Left renal pelvis (tissue), 4 donors: ENCODE measurements at regions not wholly inside any gene's neighbourhood (a gene's known extent, or its start where the extent isn't known, plus 50 kb on each side); places are given as distances from the start of the nearest gene placed in this dataset.

Source experiments
- DNase-seq, 4 donors: peaks; one replicate each; pipeline ENCODE4 v3.0.0-alpha.2; 2013; ENCODE audit warnings: low read depth in 4 of 4, low spot score in 3 of 4

DNA sequence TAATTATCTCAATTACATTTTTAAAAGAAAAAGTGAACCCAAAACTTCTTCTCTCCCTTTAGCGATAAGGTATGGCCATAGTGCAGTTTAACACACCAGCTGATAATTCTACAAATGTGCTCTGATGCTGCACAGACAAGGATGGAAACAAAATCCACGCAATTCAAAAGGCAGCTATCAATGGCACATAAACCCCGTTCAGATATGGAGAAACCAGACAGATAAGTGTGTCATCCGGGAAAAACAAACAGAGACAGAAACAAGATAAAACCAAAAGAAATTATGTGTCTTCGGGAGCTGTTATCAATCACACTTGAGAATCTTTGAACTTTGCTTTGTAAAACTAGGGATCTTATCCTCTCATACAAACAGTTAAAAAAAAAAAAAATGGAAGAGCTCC, 73.6 kb downstream of the SIPA1L2 start:
- no peak for DNase-seq

DNA sequence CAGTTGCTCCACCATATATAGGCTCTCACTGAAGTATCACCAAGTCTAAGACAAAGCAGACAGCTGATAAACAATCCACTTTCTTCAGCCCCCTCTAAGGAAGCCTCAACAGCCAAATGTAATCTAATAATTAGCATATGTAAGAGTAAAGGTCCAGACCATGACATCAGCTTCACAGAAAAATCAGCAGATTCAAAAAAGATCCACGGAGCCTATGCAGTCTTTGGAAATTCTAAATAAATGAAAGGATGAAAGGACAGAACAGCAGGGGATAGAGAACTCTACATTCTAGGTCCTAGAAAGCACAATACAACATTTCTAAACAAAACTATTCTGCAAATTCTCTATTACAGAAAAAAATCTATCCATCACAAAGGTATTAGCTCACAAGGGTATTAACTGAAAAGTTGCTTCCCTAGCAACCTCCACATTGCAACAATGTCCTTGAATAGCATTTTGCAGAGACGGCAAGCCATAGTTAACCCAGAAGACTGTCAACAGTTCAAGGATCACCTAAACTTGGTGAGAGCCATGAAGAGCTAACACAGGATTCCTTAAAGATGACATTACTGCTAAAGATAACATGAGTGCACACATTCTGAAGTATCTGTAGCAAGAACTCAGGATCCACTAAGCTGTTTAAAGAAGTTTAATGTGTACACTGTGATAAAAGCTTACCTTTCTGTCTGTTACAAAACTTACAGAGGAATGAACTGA, 74.3 kb downstream of the SIPA1L2 start:
- DNase-seq: no peak

DNA sequence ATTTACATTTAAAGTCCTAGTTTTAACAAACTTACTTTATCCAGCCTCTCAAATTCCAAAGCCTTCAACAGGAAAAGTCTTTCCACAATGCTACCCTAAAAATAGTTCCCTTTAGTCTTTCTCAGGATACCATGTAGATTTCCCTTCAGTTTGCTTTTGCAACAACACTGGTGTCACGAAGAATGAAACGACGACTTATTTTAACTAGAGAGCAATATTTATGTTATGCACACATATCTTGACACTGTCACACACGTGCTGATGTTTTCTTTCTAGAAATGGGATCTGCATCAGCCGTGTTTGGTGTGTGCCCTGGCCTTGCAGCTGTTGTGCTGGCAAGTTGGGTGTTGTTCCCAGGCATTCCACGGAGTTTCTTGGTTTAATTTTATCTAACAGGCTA, 75.5 kb downstream of the SIPA1L2 start:
- no peak for DNase-seq

DNA sequence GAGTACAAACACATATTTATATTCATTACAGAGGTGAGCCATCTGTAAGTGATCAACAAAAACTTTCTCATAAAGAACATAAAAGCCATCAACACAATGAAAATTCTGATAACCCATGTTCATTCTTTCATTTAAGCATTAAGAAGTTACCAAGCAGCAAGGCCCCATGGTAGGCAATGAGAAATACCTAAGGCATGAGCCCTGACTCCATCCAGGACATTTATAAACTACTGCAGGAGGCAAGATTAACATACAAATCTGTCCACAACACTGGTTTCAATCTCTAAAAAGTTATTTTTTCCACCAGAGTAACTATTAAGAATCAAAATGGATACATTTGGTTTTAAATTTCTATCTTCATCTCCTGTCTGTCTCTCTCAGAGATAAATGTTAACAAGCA, 76.1 kb downstream of the SIPA1L2 start:
- DNase-seq: no peak

DNA sequence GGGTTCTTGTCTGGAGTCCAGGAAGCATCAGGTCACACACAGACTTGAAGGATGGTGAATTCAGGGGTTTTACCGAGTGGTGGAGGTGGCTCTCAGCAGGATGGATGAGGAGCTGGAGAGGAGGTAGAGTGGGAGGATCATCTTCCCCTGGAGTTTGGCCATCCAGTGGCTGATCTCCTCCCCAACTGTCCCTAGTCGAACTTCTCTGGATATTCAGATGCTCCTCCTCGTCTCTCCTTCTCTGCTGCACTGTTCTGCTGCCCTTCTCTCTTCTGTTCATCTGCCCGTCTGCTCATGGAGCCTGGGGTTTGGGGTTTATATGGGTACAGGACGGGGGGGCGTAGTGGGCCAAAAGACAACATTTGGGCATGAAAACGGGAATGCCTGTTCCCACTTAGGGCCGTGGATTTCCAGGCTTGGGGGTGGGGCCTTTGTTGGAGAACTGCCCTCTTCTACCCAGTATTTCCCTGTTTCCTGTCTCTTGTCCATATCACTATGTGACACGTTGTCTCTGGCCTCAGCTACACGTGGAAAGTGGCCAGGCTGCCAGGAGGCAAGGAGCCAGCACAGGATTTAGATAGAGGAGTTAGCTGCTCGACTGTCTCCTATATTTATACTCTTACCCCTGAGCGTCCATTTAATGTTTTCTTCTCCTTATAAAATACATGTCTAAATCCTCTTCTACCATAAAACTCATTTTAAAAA, 76.7 kb downstream of the SIPA1L2 start:
- DNase-seq: no peak

DNA sequence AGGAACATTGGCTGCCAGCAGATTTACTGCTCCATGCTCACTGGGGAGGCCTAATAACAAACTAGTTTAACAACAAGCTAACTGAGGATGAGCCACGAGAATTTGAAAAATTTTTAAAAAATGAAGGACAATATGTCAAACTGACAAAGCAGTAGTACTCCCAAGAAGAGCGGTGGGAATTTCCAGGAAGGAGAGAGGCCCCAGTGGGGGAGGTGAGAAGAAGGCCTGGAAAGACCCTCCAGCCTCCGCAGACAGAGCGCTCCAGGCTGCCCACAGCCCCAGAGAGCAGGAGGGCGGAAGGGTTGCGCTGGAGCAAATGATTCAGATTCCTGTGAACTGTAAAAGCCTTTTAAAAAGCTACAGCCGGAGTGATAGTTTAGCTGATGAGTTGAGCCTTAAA, 78.5 kb downstream of the SIPA1L2 start:
- DNase-seq: peak in 2 of 4 donors; percentile 33 to 34

DNA sequence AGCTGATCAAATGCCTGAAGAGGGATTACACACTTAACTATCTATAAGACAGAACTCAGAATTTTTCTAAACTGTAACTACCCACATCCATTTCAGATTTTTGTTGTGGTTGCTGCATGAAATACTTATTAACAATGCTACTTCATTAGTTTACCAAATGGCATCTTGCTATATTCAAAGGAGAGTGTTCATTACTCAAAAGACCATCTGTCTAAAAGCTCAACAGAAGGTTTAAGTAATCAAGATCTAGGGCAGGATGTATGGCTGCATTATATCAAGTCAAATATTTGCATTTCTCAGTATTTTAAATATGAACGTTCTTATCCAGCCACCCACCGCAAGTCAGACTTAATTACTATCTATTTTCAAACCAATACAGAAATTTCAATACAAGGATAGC, 79.9 kb downstream of the SIPA1L2 start:
- no peak for DNase-seq

DNA sequence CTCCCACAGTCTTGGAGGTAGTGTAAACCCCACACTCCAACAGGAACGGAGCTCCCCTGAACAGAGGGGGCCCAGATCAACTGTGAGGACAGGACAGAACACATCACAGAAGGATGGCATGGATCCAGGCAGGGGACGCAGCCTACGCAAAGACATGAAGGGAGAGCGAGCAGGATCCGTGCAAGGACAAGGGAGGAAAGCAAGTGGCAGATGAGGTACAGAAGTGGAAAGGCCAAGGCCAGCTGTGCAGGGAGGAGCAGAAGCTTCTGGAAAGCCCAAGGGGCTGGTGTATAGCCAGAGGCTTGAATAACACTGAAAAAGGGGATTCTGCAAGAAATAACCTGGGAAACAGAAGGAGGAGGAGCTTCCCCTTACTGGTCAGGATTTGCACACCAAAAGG, 81.2 kb downstream of the SIPA1L2 start:
- no peak for DNase-seq

DNA sequence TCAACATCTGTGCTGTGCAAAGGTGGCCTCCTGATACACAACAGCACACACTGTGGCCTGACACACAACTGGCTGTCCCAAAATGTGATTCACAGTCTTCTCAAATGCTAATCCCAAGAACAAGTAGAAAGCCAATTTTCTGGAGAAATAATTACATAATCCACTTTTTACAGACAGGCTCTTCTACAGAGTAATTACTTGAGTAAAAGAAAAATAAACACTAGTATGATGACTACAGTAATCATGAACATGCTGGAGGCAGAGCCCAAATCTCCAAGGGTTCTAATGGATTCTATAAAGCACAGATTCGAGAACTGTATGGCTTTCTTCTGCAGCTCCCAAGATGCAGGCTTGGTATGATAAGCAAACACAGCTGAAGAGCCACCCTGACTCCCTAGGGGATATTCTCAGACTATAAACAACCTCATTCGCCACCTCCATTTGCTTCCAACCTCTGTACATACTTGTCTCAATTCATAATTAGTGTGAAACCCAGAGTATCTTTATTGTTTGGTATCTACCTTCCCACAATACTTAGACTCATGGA, 81.9 kb downstream of the SIPA1L2 start:
- DNase-seq: no peak

DNA sequence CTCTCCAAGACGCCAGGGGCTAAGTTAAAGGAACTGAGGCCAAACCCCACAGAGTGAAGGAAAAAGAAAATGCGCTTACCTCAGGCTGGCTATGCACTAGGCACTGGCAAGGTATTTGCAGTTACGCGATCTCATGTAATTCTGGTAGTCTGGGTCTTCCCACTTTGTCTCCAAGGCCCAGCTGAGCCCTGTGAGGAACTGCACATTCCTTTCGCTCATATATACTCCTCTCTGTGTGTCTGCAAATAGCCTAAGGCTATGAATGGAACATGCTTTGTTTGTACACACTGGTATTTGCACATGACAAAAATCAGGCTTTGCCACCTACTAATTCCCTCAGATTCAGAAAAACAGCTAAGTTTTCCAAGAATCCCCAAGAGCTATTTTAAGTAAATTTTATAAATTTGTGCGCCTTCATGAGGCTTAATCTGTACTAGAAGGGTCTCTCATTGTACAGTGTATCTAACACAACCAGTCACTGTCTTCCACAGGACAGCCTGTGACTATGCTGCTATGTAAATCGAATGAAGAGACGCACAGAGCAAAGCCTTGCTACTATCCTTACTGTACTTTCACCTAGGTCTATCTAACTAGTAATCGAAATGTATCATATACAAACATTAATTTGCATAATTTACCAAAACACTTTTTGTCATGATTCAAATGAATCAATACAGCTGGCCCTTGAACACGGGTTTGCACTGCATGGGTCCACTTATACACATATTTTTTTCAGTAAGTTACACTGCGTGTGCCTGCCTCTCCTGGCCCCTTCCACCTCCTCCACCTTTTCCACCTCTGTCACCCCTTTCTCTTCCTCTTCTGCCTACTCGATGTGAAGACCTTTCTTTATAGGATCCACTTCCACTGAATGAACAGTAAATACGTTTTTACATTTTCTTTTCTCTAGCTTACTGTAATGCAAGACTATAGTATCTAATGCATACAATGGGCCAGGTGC, 87.0 kb downstream of the SIPA1L2 start:
- DNase-seq: no peak

DNA sequence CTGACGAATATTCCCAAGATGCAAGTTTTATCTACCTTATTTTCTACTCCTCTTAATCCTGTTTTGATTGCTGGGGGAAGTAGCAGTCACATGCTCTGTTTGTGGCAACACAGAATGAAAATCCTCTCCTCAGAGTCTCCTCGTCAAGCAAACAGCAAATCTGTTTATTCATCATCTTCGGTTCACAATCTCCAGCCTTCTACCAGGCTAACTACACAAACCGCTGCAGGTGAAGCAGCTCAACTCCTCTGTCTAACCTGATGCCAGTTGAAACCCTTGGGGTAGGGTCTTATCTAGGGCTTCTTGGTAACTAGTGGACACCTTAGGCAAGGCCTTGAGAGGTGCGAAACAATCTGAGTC, 91.0 kb downstream of the SIPA1L2 start:
- DNase-seq: no peak

DNA sequence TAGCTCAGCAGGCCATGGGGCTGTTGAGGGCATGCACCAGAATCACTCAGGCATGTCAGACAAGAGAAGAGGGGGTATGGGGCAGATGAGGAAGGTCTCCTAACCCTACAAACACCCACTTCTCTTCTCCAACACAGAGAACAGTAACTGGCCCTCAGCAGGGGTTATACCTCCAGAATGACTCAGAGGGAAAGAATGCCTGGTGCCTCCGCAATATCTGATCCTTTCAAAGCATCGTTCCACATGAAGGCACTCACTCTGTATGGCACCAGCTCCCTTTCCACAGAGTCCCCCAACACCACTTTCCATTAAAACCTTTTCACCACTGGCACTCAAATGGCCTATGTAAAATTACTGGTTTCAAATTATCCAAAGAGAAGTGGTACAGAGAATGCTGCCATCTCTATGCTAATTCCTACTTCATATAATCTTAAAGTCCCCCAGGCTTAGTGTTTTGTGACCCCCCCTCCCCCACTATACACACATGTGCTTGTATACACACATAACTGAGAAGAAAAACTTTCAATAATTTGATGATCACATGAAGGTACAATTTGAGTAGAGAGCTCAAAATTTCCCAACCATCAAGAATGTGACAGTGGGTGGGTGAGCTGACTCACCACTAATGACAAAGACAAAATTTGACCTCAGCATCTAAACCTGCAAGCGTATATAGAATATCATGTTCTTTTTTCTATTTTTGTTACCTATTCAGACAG, 91.5 kb downstream of the SIPA1L2 start:
- DNase-seq: peak in 1 of 4 donors; percentile 46

DNA sequence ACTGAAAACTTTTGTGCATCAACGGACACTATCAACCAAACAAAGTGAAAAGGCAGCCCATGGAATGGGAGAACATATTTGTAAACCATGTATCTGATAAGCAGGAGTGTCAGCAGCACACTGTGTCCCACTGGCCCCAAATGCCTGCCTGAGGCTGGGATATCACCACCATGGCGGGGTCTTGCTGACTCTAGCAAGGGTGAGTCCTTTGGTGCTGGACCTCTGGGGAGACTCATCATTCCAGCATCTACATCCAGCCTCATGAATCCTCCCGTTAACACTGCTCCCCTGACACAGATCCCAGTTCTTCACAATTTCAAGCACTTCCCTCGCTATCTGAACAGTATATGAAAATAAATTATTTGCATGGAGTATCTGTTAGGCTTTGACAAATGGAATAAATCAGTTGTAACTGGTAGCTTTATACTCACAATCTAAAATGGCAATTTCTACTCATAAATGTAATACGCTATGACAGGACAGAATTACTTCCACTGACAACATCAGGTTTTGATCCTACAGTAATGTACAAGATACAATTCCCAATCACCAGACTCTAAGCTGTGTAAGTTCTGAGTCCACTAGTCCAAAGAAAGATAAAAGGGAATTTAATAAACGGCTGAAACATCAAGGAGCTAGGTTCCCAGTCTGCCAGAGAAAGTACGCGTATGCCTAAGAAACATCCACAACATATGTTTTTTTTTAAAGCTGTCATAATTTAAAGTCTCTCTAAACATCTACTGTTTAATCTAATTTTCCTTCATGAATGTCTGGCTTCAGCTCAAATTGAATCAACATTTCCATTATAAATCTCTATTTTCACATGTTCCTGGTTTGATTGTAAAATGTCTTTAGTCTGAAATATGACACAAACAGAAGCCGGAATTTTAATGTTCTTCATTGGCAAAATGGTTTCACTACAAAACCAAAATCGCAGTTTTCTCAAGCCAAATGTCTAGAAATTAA, 95.1 kb downstream of the SIPA1L2 start:
- no peak for DNase-seq

DNA sequence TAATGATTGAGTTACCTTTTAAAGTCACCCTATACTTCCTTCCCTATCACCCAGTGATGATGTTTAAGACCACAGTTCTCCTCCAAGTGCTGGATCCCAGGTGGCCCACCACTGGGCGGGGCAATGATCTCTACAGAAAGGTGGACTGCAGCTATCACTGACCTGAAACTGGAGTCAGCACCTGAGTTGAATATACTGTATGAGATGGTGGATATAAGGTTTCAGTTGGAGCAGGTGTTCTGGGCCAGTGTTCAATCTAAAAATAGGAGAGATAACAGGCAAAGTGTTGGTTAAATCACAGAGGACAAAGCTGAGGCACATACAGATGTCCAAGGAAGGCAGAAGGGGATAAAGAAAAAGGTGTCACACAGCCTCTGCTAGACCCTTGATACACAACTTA, 96.6 kb downstream of the SIPA1L2 start:
- DNase-seq: no peak

DNA sequence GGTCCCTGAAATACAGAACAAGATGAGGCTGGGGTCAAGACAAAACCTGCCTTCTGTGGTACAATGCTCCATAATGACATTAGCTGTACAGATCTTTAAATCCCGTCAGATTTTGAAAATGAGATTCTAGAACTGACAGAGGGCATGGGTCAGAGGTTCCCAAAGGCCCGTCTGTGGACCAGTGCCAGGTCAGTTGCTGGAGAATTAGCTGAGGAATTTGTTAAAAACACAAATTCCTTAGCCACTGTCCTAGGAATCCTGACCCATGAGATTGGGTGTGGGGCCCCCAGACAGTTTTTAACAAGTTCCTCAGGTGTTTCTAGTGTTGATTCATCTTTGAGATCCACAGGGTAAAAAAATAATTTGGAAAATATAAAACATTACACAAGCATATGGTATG, 97.0 kb downstream of the SIPA1L2 start:
- no peak for DNase-seq

DNA sequence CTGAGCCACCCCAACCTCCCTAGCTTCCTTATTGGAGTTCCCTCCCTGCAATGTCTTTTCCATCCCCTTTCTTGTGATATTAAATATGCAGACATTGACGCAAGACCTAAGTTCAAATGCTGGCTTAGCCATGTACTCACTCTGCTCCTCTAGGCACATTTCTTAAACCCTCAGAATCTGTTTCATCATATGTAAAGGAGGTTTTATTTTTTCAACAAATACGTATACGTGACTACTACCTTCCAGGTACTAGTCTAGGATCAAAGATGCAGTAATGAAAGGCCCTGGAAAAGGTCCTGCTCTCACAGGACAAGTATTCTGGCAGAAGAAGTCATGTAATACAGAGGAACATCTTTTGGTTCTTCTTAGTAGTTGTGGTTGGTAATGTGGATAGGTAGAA, 98.6 kb downstream of the SIPA1L2 start:
- no peak for DNase-seq

DNA sequence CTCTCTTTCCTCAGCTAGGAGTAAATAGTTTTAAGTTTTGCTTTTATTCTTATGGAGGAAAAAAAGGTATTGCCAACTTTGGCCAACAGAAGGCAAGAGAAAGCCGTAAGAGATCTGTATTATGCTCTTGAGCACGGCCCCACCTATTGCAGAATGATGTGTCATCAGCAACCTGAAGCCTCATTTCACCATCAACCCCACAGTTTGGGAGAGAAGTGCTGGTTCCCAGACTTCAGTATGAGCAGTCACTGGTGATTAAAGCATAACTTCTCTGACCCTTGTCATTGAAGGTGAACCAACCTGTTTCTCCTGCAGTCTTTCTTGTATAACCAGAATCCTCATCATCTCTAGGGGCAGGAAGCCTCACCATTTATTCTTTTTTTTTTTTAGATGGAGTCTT, 100.2 kb downstream of the SIPA1L2 start:
- DNase-seq: no peak

DNA sequence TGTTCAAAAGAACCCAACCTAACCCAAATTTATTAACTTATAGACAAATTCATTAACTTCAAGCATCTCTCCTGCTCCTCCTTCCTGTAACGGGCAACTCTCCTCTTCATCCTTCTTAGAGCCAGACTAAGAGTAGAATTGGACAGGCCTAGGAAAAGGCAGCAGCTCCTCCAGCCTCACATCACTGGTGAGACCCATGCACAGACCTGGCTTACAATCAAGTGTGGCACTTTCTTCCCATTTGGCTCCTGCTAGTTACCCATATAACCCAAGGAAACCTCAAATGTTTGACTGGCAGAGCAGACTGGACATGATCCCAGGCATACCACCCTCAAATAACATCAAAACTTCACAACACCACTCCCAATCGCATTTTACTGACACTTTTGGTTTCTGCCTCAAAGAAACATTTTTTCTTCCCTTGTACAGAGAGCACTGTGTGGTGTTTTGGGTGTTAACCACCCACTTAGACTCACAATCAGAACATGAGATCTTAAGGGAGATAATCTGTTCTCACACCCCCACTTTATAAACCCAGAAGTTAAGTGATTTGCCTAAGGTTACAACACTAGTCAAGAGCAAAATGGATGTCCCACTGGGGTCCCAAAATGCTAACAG, 101.4 kb downstream of the SIPA1L2 start:
- DNase-seq: no peak

DNA sequence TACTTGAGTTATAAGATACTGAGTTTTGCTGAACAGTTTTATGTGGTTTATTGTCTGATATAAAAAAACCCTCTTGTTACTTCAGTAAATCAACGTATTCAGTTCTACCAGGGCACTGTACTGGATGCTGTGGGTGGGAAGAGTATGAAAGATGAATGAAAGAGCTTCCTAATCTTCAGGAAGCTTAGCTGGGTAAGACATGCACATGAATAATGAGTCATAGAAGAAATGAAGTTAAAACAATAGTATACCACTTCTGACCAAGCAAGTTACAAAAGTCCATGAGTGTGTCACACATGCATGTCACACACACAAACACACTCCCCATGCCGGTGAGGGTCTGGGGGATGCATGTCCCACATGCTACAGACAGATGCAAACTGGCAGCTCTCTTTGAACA, 105.9 kb downstream of the SIPA1L2 start:
- DNase-seq: no peak
